HepG2 (cell line): ENCODE measurements at regions not wholly inside any gene's neighbourhood (a gene's known extent, or its start where the extent isn't known, plus 50 kb on each side); places are given as distances from the start of the nearest gene placed in this dataset.
A peak's percentile ranks its signal among the peaks of the same experiment; 100 is the strongest.

Source experiments
- ATAC-seq: fragments of 200-7000 bp; cut with Tn5 transposase; 3 replicates; pipeline ENCODE4 v1.9.1; 2020; ENCODE audit warnings: mild to moderate bottlenecking, moderate library complexity
- BruUV-seq: library from RNA; stranded (reverse); fragments of 400-500 nt; replicated peaks from 2 replicates; lab custom pipeline; 2021; lab: Mats Ljungman, UMichigan
- CTCF ChIA-PET: fragments of 300-600 bp; formaldehyde crosslinking; extraction: SDS; loops from one replicate; lab custom pipeline; 2021; ENCODE audit warnings: low total read pairs, inconsistent platforms, low intra/inter-chr PET ratio; lab: Yijun Ruan, JAX
- POLR2A ChIA-PET: fragments of 350-600 bp; sonication (Branson Sonifier 250); formaldehyde crosslinking; loops from one replicate; lab custom pipeline; 2020; ENCODE audit warnings: antibody characterized with exemption, inconsistent platforms; lab: Yijun Ruan, JAX
- DNase-seq: peaks from one replicate; pipeline ENCODE4 v3.0.0-alpha.2; 2015; ENCODE audit warnings: low spot score
- FAIRE-seq: peaks from 3 replicates; lab custom pipeline; 2011; peaks lifted over from hg19 to GRCh38; lab: Jason Lieb, UNC
- H2AFZ ChIP-seq: one replicate; pipeline ENCODE4 v1.6.1; 2011; ENCODE audit warnings: low read length, inconsistent platforms
- H3K27ac ChIP-seq: fragments of 300-600 bp; 3 replicates; pipeline ENCODE4 v1.8.0; 2011; ENCODE audit warnings: mixed run types, mild to moderate bottlenecking, mixed read lengths, low read length, inconsistent platforms; ENCODE audit not compliant: insufficient read depth; ENCODE audit errors: extremely low read length
- H3K27me3 ChIP-seq, 2 experiments: fragments of 200-600 bp in 1 of 2; 2 replicates in 1 of 2; 3 replicates in 1 of 2; pipeline versions ENCODE4 v1.6.0 to v1.8.0; 2011; ENCODE audit warnings: low read length in 2 of 2, mild to moderate bottlenecking in 2 of 2, moderate library complexity in 2 of 2, inconsistent platforms in 1 of 2; ENCODE audit not compliant: insufficient read depth in 2 of 2, control insufficient read depth in 1 of 2
- H3K36me3 ChIP-seq, 2 experiments: fragments of 200-600 bp in 1 of 2; replicated peaks in 1 of 2; 2 replicates in 1 of 2; 3 replicates in 1 of 2; pipeline versions ENCODE4 v1.5.1 to v1.8.0; 2011; ENCODE audit warnings: low read length in 2 of 2, inconsistent platforms in 1 of 2; ENCODE audit not compliant: insufficient read depth in 2 of 2, control insufficient read depth in 1 of 2
- H3K4me1 ChIP-seq: 2 replicates; pipeline ENCODE4 v1.5.1; 2012; ENCODE audit warnings: low read length, inconsistent platforms; ENCODE audit not compliant: insufficient read depth
- H3K4me2 ChIP-seq: 2 replicates; pipeline ENCODE4 v1.6.0; 2011; ENCODE audit warnings: low read depth, low read length, inconsistent platforms
- H3K4me3 ChIP-seq, 3 experiments: fragments of 200-600 bp in 1 of 3; sonication (generic), shearing (Covaris generic) in 1 of 3; replicated peaks in 1 of 3; 2 replicates each; pipeline ENCODE4 v1.5.1; 2011 to 2016; ENCODE audit warnings: low read length in 3 of 3, inconsistent platforms in 2 of 3, low read depth in 2 of 3, mild to moderate bottlenecking in 2 of 3, control low read depth in 1 of 3, mixed read lengths in 1 of 3; ENCODE audit not compliant: insufficient read depth in 1 of 3
- H3K79me2 ChIP-seq: one replicate; pipeline ENCODE4 v1.6.1; 2011; ENCODE audit warnings: low read length, inconsistent platforms; ENCODE audit not compliant: insufficient read depth
- H3K9ac ChIP-seq: 2 replicates; pipeline ENCODE4 v1.6.0; 2011; ENCODE audit warnings: mild to moderate bottlenecking, low read depth, low read length, inconsistent platforms; ENCODE audit not compliant: insufficient read depth
- H3K9me3 ChIP-seq: 2 replicates; pipeline ENCODE4 v1.5.1; 2012; ENCODE audit warnings: mild to moderate bottlenecking, low read length
- H4K20me1 ChIP-seq: 2 replicates; pipeline ENCODE4 v1.6.0; 2011; ENCODE audit warnings: inconsistent platforms, mild to moderate bottlenecking, low read length, moderate library complexity; ENCODE audit not compliant: insufficient read depth
- AGO2 ChIP-seq: fragments of 200-400 bp; formaldehyde crosslinking; optimal IDR thresholded peaks from 2 replicates; pipeline ENCODE3; 2017; ENCODE audit warnings: mild to moderate bottlenecking, low read depth, low read length, moderate library complexity
- ATF3 ChIP-seq: sonication (generic); formaldehyde crosslinking; IDR thresholded peaks from 2 replicates; pipeline ENCODE4 v1.4.0; 2020; ENCODE audit warnings: missing genetic modification reagents
- CEBPB ChIP-seq: IDR thresholded peaks from 2 replicates; pipeline ENCODE4 v1.6.1; 2011; ENCODE audit warnings: low read depth, low read length, improper control_type of control experiment, borderline replicate concordance
- DDIT3 ChIP-seq: sonication (generic); formaldehyde crosslinking; IDR thresholded peaks from 2 replicates; pipeline ENCODE4 v1.4.0; 2020; ENCODE audit warnings: mild to moderate bottlenecking, missing genetic modification reagents
- KAT8 ChIP-seq: IDR thresholded peaks from 2 replicates; pipeline ENCODE4 v1.6.1; 2016; ENCODE audit warnings: missing genetic modification reagents, missing compliant biosample characterization
- NCOA2 ChIP-seq: sonication (generic); formaldehyde crosslinking; IDR thresholded peaks from 2 replicates; pipeline ENCODE4 v1.8.0; 2022; ENCODE audit warnings: inconsistent platforms
- NR1H2 ChIP-seq: sonication (generic); formaldehyde crosslinking; IDR thresholded peaks from 2 replicates; pipeline ENCODE4 v1.8.1; 2022; ENCODE audit warnings: low read depth, missing genetic modification reagents, borderline replicate concordance
- NR2F6 ChIP-seq, 2 experiments: IDR thresholded peaks; 2 replicates each; pipeline ENCODE4 v1.6.1; 2016; ENCODE audit warnings: antibody characterized with exemption in 1 of 2, mild to moderate bottlenecking in 1 of 2
- PITX1 ChIP-seq: sonication (generic); formaldehyde crosslinking; IDR thresholded peaks from 2 replicates; pipeline ENCODE4 v1.5.1; 2020; ENCODE audit warnings: mild to moderate bottlenecking, missing genetic modification reagents
- SAFB2 ChIP-seq: sonication (generic); formaldehyde crosslinking; IDR thresholded peaks from 2 replicates; pipeline ENCODE4 v1.5.1; 2020; ENCODE audit warnings: missing genetic modification reagents, low read depth, mild to moderate bottlenecking, borderline replicate concordance
- SP1 ChIP-seq, 2 experiments: fragments of 450-650 bp in 1 of 2; sonication (generic) in 1 of 2; formaldehyde crosslinking in 1 of 2; IDR thresholded peaks; 2 replicates each; pipeline versions ENCODE4 v1.4.0 to v1.6.1; 2016 to 2020; ENCODE audit warnings: missing genetic modification reagents in 1 of 2
- SYNCRIP ChIP-seq: fragments of 200-400 bp; formaldehyde crosslinking; IDR thresholded peaks from 2 replicates; pipeline ENCODE4 v1.6.1; 2018; ENCODE audit warnings: mild to moderate bottlenecking, low read depth, low read length; ENCODE audit not compliant: insufficient read depth
- TFE3 ChIP-seq: IDR thresholded peaks from 2 replicates; pipeline ENCODE4 v1.6.1; 2016
- ZBTB3 ChIP-seq: sonication (generic); formaldehyde crosslinking; IDR thresholded peaks from 2 replicates; pipeline ENCODE4 v1.4.0; 2020; ENCODE audit warnings: low read depth, mild to moderate bottlenecking, moderate library complexity, missing genetic modification reagents, borderline replicate concordance
- ZFP91 ChIP-seq: sonication (generic); formaldehyde crosslinking; IDR thresholded peaks from 2 replicates; pipeline ENCODE4 v1.9.0; 2022; ENCODE audit warnings: missing genetic modification reagents, mild to moderate bottlenecking, borderline replicate concordance
- ZKSCAN1 ChIP-seq: fragments of 150-350 bp; IDR thresholded peaks from 2 replicates; pipeline ENCODE4 v1.6.1; 2014; ENCODE audit warnings: low read length
- ZNF556 ChIP-seq: sonication (generic); formaldehyde crosslinking; IDR thresholded peaks from 2 replicates; pipeline ENCODE4 v1.4.0; 2020; ENCODE audit warnings: mild to moderate bottlenecking, missing genetic modification reagents, borderline replicate concordance
- ZNF577 ChIP-seq: sonication (generic); formaldehyde crosslinking; IDR thresholded peaks from 2 replicates; pipeline ENCODE4 v1.4.0; 2020; ENCODE audit warnings: mild to moderate bottlenecking, low read depth, missing genetic modification reagents, borderline replicate concordance
- ZNF772 ChIP-seq: sonication (generic); formaldehyde crosslinking; IDR thresholded peaks from 2 replicates; pipeline ENCODE4 v1.5.0; 2020; ENCODE audit warnings: mild to moderate bottlenecking, missing genetic modification reagents
- WGBS: methylation state at CpG from one replicate; pipeline ENCODE4 v1.1.6; 2017; ENCODE audit warnings: low lambda C conversion rate; 5-methylcytosine and 5-hydroxymethylcytosine counted together
- in situ Hi-C: cut with HindIII; loops from 2 replicates; pipeline ENCODE4 v1.10.0; 2017; ENCODE audit warnings: low pct_unique_long_range_greater_than_20kb; ENCODE audit not compliant: extremely low pct_ligation_motif_present
- intact Hi-C: fragments of 100-400 bp; cut with micrococcal nuclease; formaldehyde crosslinking; loops from one replicate; pipeline ENCODE4 v1.10.0; 2022; ENCODE audit not compliant: unreplicated experiment
- TF ChIP-seq, protein P1 (sequence below): IDR thresholded peaks from 2 replicates; pipeline ENCODE4 v1.6.1; 2018; ENCODE audit warnings: missing genetic modification reagents

- ChIA-PET POLR2A (no interaction called here), CTCF (no interaction called here)
- H3K79me2 ChIP-seq = no peaks in the 10 kb centered on the region
- intact Hi-C loops = no loop called here
- H3K9ac ChIP-seq = no peak overlapping the region
- FAIRE-seq = no peak
- H3K4me1 ChIP-seq = peaks cover 21% of the 10 kb centered on the region
- no peak overlapping the region for H3K27ac ChIP-seq
- DNase-seq = peak; percentile 78
- H4K20me1 ChIP-seq = no peaks in the 10 kb centered on the region
- 5% methylated on average over 1 of the region's 1 CpG for WGBS
- no peak overlapping the region for H3K4me2 ChIP-seq
- no peaks in the 10 kb centered on the region for H3K36me3 ChIP-seq
- in situ Hi-C loops = no loop called here
- no TSS peak for BruUV-seq
- peak; percentile 84 for ATAC-seq
- H3K9me3 ChIP-seq = no peaks in the 10 kb centered on the region
- no peak overlapping the region for H2AFZ ChIP-seq
- peaks cover 0 to 11% of the 10 kb centered on the region in 2 experiments; a peak in 2 of 5 replicates for H3K27me3 ChIP-seq
- H3K4me3 ChIP-seq = no peak overlapping the region
- TF ChIP-seq NCOA2 (CRISPR knock-in tag) = no peak
- peak; percentile 83 for TF ChIP-seq TFE3 (CRISPR knock-in tag)
- TF ChIP-seq ZNF577 (CRISPR knock-in tag) = no peak
- no peak for TF ChIP-seq SAFB2 (CRISPR knock-in tag)
- no peak for TF ChIP-seq ZNF556 (CRISPR knock-in tag)
- TF ChIP-seq, protein P1, sequence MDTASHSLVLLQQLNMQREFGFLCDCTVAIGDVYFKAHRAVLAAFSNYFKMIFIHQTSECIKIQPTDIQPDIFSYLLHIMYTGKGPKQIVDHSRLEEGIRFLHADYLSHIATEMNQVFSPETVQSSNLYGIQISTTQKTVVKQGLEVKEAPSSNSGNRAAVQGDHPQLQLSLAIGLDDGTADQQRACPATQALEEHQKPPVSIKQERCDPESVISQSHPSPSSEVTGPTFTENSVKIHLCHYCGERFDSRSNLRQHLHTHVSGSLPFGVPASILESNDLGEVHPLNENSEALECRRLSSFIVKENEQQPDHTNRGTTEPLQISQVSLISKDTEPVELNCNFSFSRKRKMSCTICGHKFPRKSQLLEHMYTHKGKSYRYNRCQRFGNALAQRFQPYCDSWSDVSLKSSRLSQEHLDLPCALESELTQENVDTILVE (CRISPR knock-in tag) = no peak
- TF ChIP-seq ATF3 (CRISPR knock-in tag) = peak; percentile 27; the same call in 1 of the 2 replicates
- no peak for TF ChIP-seq KAT8
- no peak for TF ChIP-seq ZNF772 (CRISPR knock-in tag)
- TF ChIP-seq ZBTB3 (CRISPR knock-in tag) = no peak
- no peak for TF ChIP-seq NR1H2
- no peak for TF ChIP-seq SYNCRIP
- TF ChIP-seq ZKSCAN1 = no peak
- TF ChIP-seq NR2F6 (IDR thresholded peaks at IDR 0.05) = no peak
- TF ChIP-seq NR2F6 (CRISPR knock-in tag; IDR thresholded peaks at IDR 0.05) = peak; percentile 49; the same call in 1 of the 2 replicates
- no peak for TF ChIP-seq AGO2
- TF ChIP-seq ZFP91 (CRISPR knock-in tag) = no peak
- TF ChIP-seq CEBPB = peak; percentile 76
- TF ChIP-seq DDIT3 (CRISPR knock-in tag) = no peak
- no peak for TF ChIP-seq SP1 (IDR thresholded peaks at IDR 0.05)
- no peak for TF ChIP-seq SP1 (CRISPR knock-in tag; IDR thresholded peaks at IDR 0.05)
- peak; percentile 96 for TF ChIP-seq PITX1
These were observed 273.9 kb downstream of the HAPSTR1 start for GRCh38 chr16:9365370-9365728.
